ENCODE measurements at regions not wholly inside any gene's neighbourhood (a gene's known extent, or its start where the extent isn't known, plus 50 kb on each side); places are given as distances from the start of the nearest gene placed in this dataset.

DNA sequence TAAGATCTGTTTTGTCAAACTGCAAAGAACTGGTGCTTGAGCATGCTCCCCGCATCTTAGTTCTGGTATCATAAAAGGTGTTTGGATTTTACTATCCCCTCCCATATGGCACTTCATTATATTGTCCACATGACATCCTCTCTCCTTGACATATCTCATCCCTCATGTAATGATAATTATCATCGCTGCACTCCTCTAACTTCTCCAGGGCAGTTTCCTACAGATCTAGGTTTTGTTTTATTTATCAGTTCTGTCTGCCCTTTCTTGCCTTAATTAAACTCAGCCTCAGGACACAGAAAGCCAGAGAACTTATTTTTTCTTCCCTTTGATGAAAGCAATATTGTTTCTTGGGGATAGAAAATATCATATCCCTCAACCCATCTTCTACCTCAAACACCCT lies 129.6 kb upstream of the DDX18 start:
- TF ChIP-seq CTCF (IDR thresholded peaks at IDR 0.05) (no peak), POLR2AphosphoS5 (IDR thresholded peaks at IDR 0.05) (no peak), POLR2A (IDR thresholded peaks at IDR 0.05) (no peak)
